ENCODE measurements at regions not wholly inside any gene's neighbourhood (a gene's known extent, or its start where the extent isn't known, plus 50 kb on each side); places are given as distances from the start of the nearest gene placed in this dataset.
"Not testable (repeated sequence)": the region's sequence is repeated elsewhere in the genome, so short reads cannot be mapped to it uniquely, and the experiment has no call there.

DNA sequence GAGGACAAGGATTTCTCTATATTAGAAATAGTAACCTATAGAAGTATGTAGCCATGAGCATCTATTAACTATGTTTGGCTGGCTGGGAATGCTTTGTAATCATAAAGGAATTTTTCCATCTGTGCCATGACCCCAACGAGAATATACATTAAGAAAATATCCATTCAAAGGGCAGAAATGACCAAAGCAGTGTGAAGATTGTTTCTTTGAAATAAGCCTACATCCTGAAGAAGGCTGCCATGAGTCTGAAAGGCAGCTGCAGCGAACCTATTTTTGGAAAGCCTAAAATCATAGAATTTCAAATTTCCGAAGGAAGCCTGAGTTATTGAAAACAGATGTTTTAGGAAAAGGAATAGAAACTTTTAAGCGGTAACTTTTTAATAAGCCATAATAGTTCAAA, 244.2 kb upstream of the FOXK1 start:
- no peak for DNase-seq (ENCODE audit: low spot score)

DNA sequence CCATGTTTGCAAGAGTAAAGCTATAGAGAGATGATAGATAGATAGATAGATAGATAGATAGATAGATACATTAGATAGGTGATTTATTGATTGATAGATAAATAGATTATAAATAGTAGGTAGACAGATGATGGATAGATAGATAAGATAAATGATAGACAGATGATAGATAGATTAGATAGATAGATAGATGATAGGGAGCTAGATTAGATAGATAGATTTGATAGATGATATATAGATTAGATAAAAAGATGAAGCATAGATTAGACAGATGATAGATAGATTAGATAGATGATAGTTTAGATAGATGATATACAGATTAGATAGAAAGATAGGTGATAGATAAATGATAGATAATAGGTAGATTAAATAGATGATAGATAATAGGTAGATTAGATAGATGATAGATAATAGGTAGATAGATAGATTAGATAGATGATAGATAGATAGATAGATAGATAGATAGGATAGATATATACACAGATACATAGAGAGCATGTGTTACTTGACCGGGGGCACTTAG, 243.3 kb upstream of the FOXK1 start:
- DNase-seq (ENCODE audit: low spot score) = no peak

DNA sequence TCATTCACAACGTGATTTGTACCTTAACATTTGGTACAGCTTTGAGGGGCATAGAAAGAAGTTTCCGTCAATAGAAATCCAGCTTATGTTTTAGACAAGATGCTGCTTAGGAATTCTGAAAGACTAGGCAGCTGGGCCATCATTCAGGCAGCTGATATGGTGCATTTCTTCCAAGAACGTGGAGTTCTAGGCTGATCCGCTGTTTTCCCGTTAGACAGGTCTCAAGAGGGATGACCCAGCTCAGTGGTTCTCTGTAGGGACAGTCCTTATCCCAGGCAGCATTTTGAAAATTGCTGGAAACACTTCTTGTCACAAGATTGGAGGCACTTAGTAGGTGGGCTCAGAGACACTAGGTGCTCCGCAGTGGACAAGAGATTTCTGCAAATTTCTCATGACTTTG, 242.7 kb upstream of the FOXK1 start:
- no peak for DNase-seq (ENCODE audit: low spot score)

DNA sequence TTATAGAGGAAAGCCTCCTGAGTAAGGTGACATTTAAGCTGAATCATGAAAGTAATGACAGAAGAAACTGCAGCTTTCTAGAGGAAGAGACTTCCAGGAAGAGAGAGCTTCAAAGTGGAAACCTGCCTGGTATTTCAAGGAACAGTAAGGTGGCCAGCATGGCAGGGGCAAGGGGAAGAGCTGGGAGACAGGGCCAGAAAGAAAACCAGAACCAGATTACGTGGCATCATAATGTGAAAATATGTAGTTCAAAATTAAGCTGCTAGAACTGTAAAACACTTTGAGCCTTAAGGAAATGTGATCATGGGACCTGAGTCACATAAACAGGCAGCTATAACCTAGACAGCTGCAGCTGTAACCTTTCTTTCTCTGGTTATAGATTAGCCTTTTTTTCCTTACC, 238.0 kb upstream of the FOXK1 start:
- no peak for DNase-seq (ENCODE audit: low spot score)

DNA sequence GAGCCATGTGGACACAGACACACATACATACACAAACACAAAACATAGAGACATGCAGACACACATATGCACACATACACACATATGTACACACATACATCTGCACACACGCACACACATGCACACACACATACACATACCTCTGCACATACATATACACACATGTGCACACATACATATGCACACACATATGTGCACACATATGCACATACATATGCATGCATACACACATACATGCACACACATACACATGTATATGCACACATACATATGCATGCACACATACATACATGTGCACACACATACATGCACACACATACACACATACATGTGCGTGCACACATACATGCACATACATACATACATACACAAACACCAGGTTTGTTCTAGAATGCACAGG, 236.3 kb upstream of the FOXK1 start:
- no peak for DNase-seq (ENCODE audit: low spot score)

DNA sequence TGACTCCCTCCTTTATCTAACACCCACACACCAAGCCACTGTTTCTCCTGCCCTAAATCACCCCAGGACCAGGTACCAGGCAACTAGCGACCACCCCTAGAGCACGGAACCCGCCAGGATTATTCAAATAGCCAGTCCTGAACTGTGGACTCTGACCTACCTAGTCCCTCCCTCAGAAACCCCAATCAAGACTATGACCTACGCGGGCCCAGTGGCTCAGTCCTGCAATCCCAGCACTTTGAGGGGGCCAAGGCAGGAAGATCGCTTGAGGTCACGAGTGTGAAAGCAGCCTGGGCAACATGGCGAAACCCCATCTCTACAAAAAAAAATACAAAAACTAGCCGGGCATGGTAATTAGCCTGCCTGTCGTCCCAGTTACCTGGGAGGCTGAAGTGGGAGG, 232.8 kb upstream of the FOXK1 start:
- DNase-seq (ENCODE audit: low spot score) = no peak

DNA sequence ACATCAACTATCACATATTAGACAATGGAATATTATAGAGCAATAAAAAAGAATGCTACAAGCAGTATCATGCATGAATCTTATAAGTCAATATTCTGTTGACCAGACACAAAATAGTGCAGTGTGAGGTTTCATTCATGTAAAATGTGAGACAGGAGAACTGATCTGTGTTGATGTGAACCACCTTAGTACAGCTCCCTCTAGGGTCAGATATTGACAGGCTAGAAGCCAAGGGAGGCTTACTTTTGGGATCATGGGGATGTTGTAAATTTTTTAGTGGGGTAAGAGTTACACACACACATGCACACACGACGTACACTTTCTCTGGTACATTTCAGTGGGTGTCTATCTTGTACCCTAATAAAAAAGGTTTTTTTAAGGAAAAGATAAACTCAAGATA, 231.6 kb upstream of the FOXK1 start:
- no peak for DNase-seq (ENCODE audit: low spot score)

DNA sequence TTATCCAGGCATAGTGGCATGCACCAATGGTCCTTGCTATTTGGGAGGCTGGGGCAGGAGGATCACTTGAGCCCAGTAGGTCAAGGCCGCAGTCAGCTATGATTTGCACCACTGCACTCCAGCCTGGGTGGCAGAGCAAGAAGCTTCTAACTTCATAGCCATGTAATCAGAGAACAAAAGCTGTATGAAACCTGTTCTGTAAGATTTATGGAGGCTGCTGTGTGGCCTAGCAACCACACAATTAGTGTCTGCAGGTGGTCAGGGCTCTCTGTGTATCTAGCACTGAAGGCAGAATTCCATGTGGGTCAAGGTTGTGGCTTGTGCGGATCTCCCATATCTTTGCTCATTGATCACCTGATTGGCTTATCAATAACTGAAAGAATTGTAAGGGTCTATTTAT, 221.5 kb upstream of the FOXK1 start:
- DNase-seq (ENCODE audit: low spot score) = no peak

DNA sequence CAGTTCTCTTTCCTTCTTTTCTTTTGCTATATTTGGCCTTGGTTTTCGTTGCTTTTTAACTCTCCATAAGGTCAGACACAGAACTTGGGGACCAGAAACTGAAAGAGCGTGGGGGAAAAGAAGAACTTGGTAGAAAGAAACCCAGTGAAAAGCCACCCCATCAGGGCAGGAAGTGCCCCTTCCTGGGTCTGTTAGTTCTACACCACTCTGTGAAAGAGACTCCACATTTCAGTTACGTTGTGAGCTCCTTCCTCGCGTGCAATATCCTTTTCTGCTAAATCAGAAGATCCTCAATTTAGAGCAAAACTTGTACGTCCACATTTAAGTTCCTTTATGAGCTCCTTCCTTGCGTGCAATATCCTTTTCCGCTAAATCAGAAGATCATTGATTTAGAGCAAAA, 220.6 kb upstream of the FOXK1 start:
- no peak for DNase-seq (ENCODE audit: low spot score)

DNA sequence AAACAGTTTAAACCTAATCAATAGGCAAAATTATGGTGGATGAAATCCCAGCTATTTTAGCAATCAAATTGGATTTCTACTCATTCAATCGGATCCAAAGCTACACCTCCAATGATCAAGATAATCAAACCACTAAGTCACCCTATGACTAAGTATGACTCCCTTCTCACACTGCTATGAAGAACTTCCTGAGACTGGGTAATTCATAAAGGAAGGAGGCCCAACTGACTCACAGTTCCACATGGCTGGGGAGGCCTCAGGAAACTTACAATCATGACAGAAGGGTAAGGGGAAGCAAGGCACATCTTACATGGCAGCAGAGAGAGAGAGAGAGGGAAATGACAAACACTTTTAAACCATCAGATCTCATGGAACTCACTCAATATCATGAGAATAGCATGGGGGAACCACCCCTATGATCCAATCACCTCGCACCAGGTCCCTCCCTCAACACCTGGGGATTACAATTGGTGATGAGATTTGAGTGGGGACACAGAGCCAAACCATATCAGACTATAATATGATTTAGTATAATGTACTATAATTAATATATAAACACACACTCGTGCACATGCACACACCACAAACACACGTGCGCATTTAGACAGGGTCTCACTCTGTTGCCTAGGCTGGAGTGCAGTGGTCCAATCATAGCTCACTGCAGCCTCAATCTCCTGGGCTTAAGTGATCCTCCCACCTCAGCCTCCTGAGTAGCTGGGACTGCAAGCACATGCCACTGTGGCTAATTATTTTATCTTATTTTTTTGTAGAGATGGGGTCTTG, 213.6 kb upstream of the FOXK1 start:
- DNase-seq (ENCODE audit: low spot score) = no peak

DNA sequence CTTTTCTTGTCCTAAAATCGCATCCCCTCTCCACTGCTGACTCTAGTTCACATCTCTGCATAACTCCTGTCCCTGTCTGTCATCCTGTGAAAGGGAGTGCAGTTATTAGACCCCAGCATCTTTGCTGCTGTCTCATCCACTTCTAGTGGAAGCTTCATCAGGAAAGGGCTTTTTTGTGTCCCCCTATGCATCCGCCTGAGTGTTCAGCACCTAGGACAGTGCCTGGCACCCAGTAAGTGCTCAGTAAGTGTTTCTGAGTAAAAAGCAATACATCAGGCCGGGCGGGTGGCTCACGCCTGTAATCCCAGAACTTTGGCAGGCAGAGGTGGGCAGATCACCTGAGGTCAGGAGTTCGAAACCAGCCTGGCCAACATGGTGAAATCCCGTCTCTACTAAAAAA, 211.8 kb upstream of the FOXK1 start:
- DNase-seq (ENCODE audit: low spot score) = no peak

DNA sequence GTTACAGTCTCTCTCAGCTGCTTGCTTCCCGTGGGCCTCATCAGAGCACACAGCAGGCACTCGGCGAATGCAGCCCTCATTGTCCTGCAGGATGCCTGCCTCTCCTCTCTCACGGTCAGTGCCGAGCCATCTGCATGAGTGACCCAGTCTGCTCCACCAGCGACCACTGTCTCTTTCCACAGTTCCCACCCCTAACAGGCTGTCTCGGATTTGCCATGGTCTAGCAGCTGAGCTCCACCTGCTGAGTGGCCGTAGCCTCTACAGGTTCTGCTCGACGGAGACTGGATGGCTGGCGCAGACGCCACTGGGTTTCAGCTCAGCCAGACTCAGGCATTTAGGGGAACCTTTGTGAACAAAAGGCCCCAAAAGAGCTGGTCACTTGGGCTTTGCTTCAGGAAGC, 209.4 kb upstream of the FOXK1 start:
- DNase-seq (ENCODE audit: low spot score) = no peak

DNA sequence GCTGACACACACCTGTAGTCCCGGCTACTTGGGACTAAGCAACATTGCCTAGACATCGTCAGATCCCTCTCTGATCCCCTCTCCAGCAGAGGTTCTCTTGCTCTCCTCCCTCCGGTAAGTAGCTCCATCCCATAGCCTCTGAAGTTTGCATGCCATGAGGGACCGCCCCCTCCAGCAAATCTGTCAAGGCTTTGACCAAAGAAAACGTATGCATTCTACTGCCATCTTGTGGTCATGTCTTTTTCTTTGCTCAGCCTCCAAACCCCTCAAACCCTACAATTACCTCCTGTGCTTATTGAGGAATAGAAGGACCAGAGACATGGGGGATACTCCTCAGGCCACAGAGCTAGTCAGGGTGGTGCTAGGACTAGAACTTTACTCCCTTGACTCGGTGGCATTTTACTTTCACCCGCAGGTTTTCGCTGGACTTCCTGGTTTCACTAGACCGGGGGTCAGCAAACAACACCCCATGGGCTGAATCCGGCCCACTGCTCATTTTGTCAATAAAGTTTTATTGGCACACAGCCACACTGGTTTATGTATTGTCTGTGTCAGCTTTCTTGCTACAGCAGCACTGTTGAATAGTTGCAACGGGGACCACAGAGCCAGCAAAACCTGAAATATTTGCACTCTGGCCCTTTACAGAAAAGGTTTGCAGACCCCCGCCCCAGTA, 202.6 kb upstream of the FOXK1 start:
- DNase-seq (ENCODE audit: low spot score) = peak; percentile 12

DNA sequence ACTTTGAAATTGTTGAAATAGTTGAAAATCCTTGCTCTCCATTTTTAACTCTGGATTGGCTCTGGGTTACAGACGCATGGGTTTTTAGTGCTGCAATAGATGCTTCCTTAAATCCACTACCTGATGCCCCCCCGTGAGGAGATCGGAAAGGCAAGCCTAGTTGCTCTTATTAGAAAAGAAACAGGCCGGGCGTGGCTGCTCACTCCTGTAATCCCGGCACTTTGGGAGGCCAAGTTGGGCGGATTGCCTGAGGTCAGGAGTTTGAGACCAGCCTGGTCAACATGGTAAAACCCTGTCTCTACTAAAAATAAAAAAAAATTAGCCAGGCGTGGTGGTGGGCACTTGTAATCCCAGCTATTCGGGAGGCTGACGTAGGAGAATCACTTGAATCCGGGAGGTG, 202.0 kb upstream of the FOXK1 start:
- DNase-seq (ENCODE audit: low spot score) = not testable (repeated sequence)

DNA sequence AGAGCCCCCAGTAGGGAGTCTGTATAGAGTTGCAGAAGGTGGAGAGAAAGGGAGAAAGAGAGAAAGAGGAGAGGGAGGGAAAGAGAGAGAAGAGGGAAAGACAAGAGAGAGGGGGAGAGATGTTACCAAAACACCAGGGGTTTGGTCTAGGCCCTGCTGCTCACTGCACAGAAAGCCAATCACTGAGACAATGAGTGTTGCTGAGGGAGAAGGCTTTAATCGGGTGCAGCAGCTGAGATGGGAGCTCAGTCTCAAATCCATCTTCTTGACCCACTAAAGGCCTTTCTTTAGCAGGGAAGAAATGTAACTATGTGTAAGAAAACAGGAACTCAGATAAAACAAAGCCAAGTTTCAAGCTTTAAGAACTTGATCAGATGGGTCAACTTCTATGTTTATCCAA, 198.2 kb upstream of the FOXK1 start:
- DNase-seq (ENCODE audit: low spot score) = no peak

DNA sequence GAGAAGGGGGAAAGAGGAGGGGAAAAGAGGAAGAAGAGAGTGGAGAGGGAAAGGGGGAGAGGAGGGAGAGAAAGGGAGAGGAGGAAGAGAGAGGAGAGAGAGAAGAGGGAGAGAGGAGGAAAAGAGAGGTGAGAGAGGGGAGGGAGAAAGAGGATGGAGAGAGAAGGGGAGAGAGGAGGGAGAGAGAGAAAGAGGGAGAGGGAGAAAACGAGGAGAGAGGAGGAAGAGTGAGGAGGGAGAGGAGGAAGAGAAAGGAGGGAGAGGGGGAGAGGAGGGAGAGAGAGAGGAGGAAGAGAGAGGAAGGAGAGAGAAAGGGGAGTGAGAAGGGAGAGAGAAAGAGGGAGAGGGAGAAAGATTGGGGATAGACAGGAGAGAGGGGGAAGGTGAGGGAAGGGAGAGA, 197.6 kb upstream of the FOXK1 start:
- DNase-seq (ENCODE audit: low spot score) = no peak

DNA sequence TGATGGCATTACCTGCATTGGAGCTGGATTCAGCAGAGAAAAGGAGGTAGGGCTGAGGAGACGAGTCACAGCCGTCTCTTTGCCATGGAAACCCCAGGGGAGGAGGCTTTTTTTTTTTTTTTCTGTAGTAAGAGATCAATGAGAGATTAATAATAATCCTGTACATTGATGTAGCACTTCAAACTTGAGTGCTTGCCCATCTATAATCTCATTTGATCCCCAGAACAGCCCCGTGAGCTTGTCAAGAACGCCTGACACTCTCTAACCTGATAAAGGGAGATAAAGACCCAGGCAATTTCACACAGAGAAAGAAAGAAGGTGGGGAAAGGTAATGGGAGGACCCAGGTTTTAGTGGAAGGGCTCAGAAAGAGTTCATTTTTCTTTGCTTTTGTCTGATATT, 195.2 kb upstream of the FOXK1 start:
- DNase-seq (ENCODE audit: low spot score) = no peak

DNA sequence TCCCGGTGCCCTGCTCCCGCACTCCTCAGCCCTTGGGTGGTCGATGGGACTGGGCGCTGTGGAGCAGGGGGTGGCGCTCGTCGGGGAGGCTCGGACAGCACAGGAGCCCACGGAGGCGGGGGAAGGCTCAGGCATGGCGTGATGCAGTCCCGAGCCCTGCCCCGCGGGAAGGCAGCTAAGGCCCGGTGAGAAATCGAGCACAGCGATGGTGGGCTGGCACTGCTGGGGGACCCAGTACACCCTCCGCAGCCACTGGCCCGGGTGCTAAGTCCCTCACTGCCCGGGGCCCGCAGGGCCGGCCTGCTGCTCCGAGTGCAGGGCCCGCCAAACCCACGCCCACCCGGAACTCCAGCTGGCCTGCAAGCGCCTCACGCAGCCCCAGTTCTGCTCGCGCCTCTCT, 185.2 kb upstream of the FOXK1 start:
- DNase-seq (ENCODE audit: low spot score) = not testable (repeated sequence)

DNA sequence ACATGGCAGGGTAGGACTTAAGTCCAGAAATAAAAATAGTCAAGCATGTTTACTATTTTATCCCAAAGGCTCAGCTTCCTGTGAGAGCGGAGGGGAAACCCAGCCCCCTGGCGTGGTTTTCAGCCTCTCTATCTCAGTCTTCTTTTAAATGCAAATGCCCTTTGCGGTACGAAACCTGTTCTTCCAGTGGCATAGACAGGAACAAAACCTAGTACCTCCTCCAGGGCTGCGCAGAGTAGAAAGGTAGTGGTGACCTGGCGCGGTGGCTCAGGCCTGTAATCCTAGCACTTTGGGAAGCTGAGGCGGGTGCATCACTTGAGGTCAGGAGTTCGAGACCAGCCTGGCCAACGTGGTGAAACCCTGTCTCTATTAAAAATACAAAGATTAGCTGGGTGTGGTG, 181.3 kb upstream of the FOXK1 start:
- DNase-seq (ENCODE audit: low spot score) = no peak

DNA sequence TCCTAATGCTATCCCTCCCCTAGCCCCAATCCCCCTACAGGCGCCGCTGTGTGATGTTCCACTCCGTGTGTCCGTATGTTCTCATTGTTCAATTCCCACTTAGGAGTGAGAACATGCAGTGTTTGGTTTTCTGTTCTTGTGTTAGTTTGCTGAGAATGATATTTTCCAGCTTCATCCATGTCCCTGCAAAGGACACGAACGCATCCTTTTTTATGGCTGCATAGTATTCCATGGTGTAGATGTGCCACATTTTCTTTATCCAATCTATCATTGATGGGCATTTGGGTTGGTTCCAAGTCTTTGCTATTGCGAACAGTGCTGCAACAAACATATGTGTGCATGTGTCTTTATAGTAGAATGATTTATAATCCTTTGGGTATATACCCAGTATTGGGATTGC, 174.2 kb upstream of the FOXK1 start:
- DNase-seq (ENCODE audit: low spot score) = not testable (repeated sequence)

DNA sequence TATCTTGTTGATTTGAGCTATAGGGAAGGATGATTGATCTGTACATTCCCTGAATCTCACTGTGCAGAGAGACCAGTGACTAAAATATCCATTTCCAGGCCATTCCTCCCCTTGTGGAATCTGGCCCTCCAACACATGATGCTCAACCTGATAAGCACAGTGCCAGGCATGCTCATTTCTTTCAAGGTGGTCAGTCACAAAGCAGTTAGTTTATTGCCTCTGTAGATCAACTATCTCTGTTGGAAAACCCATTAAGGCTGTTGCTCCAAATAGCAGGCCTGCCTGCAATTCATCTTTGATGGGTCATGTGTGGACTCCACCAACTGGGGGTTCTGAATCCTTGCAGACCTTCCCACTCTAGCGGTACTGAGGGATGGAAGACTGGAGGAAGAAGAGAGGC, 168.6 kb upstream of the FOXK1 start:
- no peak for DNase-seq (ENCODE audit: low spot score)

DNA sequence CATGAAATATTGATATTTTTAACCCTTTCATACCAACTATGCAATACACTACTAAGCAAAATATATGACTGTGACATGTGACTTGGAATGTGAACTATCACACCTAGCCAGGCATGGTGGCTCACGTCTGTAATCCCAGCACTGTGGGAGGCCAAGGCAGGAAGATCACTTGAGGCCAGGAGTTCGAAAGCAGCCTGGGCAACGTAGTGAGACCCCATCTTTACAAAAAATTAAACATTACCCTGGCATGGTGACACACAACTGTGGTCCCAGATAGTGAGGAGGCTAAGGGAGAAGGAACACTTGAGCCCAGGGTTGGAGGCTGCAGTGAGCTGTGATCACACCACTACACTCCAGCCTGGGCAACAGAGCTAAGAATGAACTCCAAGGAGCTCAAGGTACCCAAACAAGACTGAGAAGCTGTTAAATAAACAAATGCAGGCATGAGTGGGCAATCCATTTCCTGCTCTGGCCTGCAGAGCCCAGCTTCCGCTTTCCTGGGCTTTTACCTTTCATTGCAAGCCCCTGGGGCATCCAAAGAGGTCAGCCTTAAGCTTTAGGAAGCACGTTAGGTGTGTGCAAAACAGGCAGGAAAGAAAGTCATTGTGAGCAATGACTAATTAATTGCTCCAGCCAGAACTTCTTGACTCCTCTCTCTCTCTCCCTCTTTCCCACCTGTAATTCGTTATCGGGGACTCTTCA, 162.1 kb upstream of the FOXK1 start:
- DNase-seq (ENCODE audit: low spot score) = no peak

DNA sequence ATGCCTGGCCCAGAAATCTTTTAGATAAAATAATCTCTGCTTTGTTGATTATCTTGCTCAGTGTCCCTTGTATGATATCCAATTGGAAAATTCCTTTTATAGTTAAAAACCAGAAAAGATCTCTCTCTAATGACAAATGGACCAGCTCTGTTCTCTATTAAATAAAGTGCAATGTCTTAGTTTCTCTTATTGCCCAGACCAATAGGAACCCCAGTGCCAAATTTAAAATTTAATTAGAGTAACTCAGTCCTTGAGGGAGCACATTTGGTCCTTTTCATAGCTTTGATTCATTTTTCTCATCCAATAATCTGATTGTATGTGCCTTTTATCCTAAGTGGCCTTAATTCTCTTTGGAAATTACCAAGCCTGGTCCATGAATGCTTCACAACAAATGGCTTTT, 158.9 kb upstream of the FOXK1 start:
- no peak for DNase-seq (ENCODE audit: low spot score)

Data from mucosa of gallbladder (tissue), 1 donor.